CD4-positive, alpha-beta memory T cell (primary cell): ENCODE measurements at regions not wholly inside any gene's neighbourhood (a gene's known extent, or its start where the extent isn't known, plus 50 kb on each side); places are given as distances from the start of the nearest gene placed in this dataset.
"Not testable (repeated sequence)": the region's sequence is repeated elsewhere in the genome, so short reads cannot be mapped to it uniquely, and the experiment has no call there.

Experiments used
- CTCF ChIA-PET: fragments of 350-600 bp; sonication (Branson Sonifier 250); formaldehyde crosslinking; loops from one replicate; lab custom pipeline; 2021; ENCODE audit warnings: inconsistent platforms; ENCODE audit not compliant: partially characterized antibody; lab: Charles Lee
- POLR2A ChIA-PET: fragments of 350-600 bp; sonication (Branson Sonifier 250); formaldehyde crosslinking; loops from one replicate; lab custom pipeline; 2021; ENCODE audit not compliant: partially characterized antibody; lab: Charles Lee
- DNase-seq, 5 donors: peaks; one replicate each; pipeline versions ENCODE4 v3.0.0 to v3.0.0-alpha.2; 2020 to 2022; ENCODE audit warnings: mixed read lengths in 1 of 5
- H3K27ac ChIP-seq: one replicate; pipeline ENCODE4 v1.7.0; 2013; ENCODE audit warnings: low read depth, low read length
- H3K27me3 ChIP-seq: 2 replicates; pipeline ENCODE4 v1.7.0; 2013; ENCODE audit warnings: mild to moderate bottlenecking, low read length, moderate library complexity; ENCODE audit not compliant: insufficient read depth
- H3K36me3 ChIP-seq: 2 replicates; pipeline ENCODE4 v1.7.0; 2013; ENCODE audit warnings: mild to moderate bottlenecking, low read length, moderate library complexity; ENCODE audit not compliant: insufficient read depth
- H3K4me1 ChIP-seq: 2 replicates; pipeline ENCODE4 v1.7.0; 2013; ENCODE audit warnings: mild to moderate bottlenecking, low read length, moderate library complexity; ENCODE audit not compliant: insufficient read depth
- H3K4me3 ChIP-seq, 2 donors: one replicate each; pipeline ENCODE4 v1.7.0; 2013; ENCODE audit warnings: low read length in 2 of 2, mild to moderate bottlenecking in 1 of 2
- H3K9me3 ChIP-seq, 2 donors: one replicate each; pipeline ENCODE4 v1.7.0; 2013; ENCODE audit warnings: low read length in 2 of 2, control low read depth in 1 of 2; ENCODE audit not compliant: control insufficient read depth in 1 of 2
- H3K27ac Mint-ChIP-seq, 7 donors: one replicate each; pipeline ENCODE4 v1.8.0; 2020 to 2021; ENCODE audit warnings: mixed read lengths in 7 of 7, mild to moderate bottlenecking in 6 of 7, inconsistent platforms in 3 of 7, moderate library complexity in 3 of 7
- H3K27me3 Mint-ChIP-seq, 2 donors: one replicate each; pipeline ENCODE4 v1.8.0; 2020 to 2021; ENCODE audit warnings: mixed read lengths in 2 of 2
- H3K36me3 Mint-ChIP-seq, 2 donors: one replicate each; pipeline ENCODE4 v1.8.0; 2020 to 2021; ENCODE audit warnings: mixed read lengths in 2 of 2, inconsistent platforms in 1 of 2, mild to moderate bottlenecking in 1 of 2
- H3K4me1 Mint-ChIP-seq, 4 donors: one replicate each; pipeline ENCODE4 v1.8.0; 2020 to 2021; ENCODE audit warnings: mixed read lengths in 4 of 4, mild to moderate bottlenecking in 1 of 4
- H3K4me3 Mint-ChIP-seq, 8 donors: one replicate each; pipeline ENCODE4 v1.8.0; 2020 to 2021; ENCODE audit warnings: mixed read lengths in 8 of 8, mild to moderate bottlenecking in 7 of 8, moderate library complexity in 6 of 8, inconsistent platforms in 3 of 8
- H3K9me3 Mint-ChIP-seq, 8 donors: one replicate each; pipeline ENCODE4 v1.8.0; 2020 to 2021; ENCODE audit warnings: mixed read lengths in 8 of 8, mild to moderate bottlenecking in 5 of 8, inconsistent platforms in 3 of 8, moderate library complexity in 1 of 8
- intact Hi-C: fragments of 100-400 bp; cut with micrococcal nuclease; formaldehyde crosslinking; loops from one replicate; pipeline ENCODE4 v1.15.1; 2023

- H3K4me3 ChIP-seq, result no peak overlapping the region
- no peaks in the 10 kb centered on the region for H3K36me3 ChIP-seq
- peaks cover 0 to 5% (median 3%) of the 10 kb centered on the region in 8 donors for H3K9me3 Mint-ChIP-seq
- peaks cover 13 to 25% of the 10 kb centered on the region in 2 donors for H3K27me3 Mint-ChIP-seq
- no peaks in the 10 kb centered on the region for H3K27me3 ChIP-seq
- peaks cover 3% of the 10 kb centered on the region for H3K4me1 ChIP-seq
- POLR2A ChIA-PET, result no interaction called here
- no peak overlapping the region for H3K27ac Mint-ChIP-seq
- no peaks in the 10 kb centered on the region for H3K36me3 Mint-ChIP-seq
- H3K9me3 ChIP-seq, result no peaks in the 10 kb centered on the region
- no peak overlapping the region for H3K4me3 Mint-ChIP-seq
- H3K27ac ChIP-seq, result no peak overlapping the region
- H3K4me1 Mint-ChIP-seq, result peaks cover 0 to 9% (median 9%) of the 10 kb centered on the region in 4 donors
- intact Hi-C loops, result no loop called here
- no peak for DNase-seq
- CTCF ChIA-PET, result no interaction called here
Measured at GRCh38 chr15:62858343-62858742, 184.2 kb upstream of the TPM1 start.

DNA sequence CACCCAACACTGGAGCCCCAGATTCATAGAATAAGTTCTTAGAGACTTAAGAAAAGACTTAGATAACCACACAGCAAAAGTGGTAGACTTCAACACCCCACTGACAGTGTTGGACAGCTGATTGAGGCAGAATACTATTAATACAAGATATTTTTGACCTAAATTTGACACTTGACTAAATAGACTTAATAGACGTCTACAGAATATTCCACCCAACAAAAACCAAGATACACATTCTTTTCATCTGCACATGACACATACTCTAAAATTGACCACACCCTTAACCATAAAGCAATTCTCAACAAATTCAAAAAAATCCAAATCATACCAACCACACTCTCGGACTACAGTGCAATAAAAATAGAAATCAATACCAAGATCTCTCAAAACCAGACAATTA is 179.8 kb upstream of the TPM1 start:
- no peaks in the 10 kb centered on the region for H3K27me3 ChIP-seq
- DNase-seq, result no peak
- Mint-ChIP-seq H3K36me3 (no peaks in the 10 kb centered on the region), H3K9me3 (peaks cover 0 to 7% (median 3%) of the 10 kb centered on the region in 8 donors), H3K27me3 (peaks cover 9 to 10% of the 10 kb centered on the region in 2 donors), H3K4me1 (peaks cover 0 to 2% (median under 1%) of the 10 kb centered on the region in 4 donors), H3K27ac (no peak overlapping the region), H3K4me3 (no peak overlapping the region)
- no peak overlapping the region for H3K4me3 ChIP-seq
- intact Hi-C loops, result no loop called here
- H3K4me1 ChIP-seq, result peaks cover under 1% of the 10 kb centered on the region
- ChIA-PET POLR2A (no interaction called here), CTCF (no interaction called here)
- H3K27ac ChIP-seq, result no peak overlapping the region
- no peaks in the 10 kb centered on the region for H3K36me3 ChIP-seq
- no peaks in the 10 kb centered on the region for H3K9me3 ChIP-seq

GRCh38 chr15:62866366-62866765 is 176.2 kb upstream of the TPM1 start:
- H3K9me3 ChIP-seq, result no peaks in the 10 kb centered on the region
- H3K4me1 ChIP-seq, result no peaks in the 10 kb centered on the region
- intact Hi-C loops, result no loop called here
- H3K27me3 ChIP-seq, result no peaks in the 10 kb centered on the region
- Mint-ChIP-seq H3K36me3 (no peaks in the 10 kb centered on the region), H3K27ac (no peak overlapping the region), H3K9me3 (peaks cover 0 to 9% (median 0%) of the 10 kb centered on the region in 8 donors), H3K4me3 (no peak overlapping the region), H3K4me1 (no peaks in the 10 kb centered on the region), H3K27me3 (peaks cover 0 to 1% of the 10 kb centered on the region in 2 donors)
- H3K36me3 ChIP-seq, result no peaks in the 10 kb centered on the region
- no peak for DNase-seq
- ChIA-PET CTCF (no interaction called here), POLR2A (no interaction called here)
- H3K4me3 ChIP-seq, result no peak overlapping the region
- no peak overlapping the region for H3K27ac ChIP-seq

DNA sequence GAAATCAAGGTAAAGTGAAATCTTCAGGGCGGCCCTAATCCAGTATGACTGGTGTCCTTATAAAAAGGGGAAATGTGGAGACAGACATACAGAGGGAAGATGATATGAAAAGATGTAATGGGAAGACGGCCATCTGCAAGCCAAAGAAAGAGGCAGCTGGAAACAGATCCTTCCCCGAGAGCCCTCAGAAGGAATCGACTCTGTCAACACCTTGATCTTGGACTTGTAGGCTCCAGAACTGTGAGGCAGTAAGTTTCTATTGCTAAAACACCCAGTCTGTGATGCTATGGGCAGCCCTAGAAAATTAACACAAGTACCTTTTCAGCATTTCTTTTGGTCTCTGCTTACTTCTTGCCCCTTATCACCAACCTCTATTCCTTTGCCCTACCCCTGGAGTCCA is 174.7 kb upstream of the TPM1 start:
- Mint-ChIP-seq H3K4me3 (no peak overlapping the region), H3K27ac (no peak overlapping the region), H3K36me3 (no peaks in the 10 kb centered on the region), H3K4me1 (no peaks in the 10 kb centered on the region), H3K27me3 (peaks cover 0 to 1% of the 10 kb centered on the region in 2 donors), H3K9me3 (peaks cover 0 to 8% (median 0%) of the 10 kb centered on the region in 8 donors)
- Histone ChIP-seq H3K27me3 (no peaks in the 10 kb centered on the region), H3K36me3 (no peaks in the 10 kb centered on the region), H3K4me3 (no peak overlapping the region), H3K4me1 (no peaks in the 10 kb centered on the region), H3K27ac (no peak overlapping the region), H3K9me3 (no peaks in the 10 kb centered on the region)
- intact Hi-C loops, result no loop called here
- ChIA-PET CTCF (no interaction called here), POLR2A (no interaction called here)
- no peak for DNase-seq

DNA sequence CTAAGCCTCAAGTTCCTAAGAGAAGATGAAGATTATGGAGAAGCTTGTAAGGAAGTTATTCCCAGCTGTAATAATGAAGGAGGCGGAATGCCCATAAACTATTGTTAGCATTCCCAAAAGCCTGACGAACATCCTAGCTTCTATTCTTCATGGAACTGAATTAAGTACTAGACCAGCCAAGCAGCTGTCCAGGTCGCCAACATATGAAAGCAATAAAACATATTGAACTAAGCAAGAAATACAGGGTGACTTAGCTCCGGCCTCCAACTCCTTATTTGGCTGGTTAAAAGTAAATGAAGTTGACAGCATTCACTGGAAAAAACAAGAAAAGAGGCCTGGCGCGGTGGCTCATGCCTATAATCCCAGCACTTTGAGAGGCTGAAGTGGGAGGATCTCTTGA is 174.0 kb upstream of the TPM1 start:
- CTCF ChIA-PET, result no interaction called here
- no peak overlapping the region for H3K4me3 ChIP-seq
- no peaks in the 10 kb centered on the region for H3K9me3 ChIP-seq
- Mint-ChIP-seq H3K27ac (no peak overlapping the region), H3K4me3 (no peak overlapping the region), H3K9me3 (peaks cover 0 to 7% (median 0%) of the 10 kb centered on the region in 8 donors), H3K4me1 (no peaks in the 10 kb centered on the region), H3K36me3 (no peaks in the 10 kb centered on the region), H3K27me3 (peaks cover 0 to 1% of the 10 kb centered on the region in 2 donors)
- no peaks in the 10 kb centered on the region for H3K27me3 ChIP-seq
- no peaks in the 10 kb centered on the region for H3K36me3 ChIP-seq
- no peak for DNase-seq
- POLR2A ChIA-PET, result no interaction called here
- intact Hi-C loops, result no loop called here
- no peaks in the 10 kb centered on the region for H3K4me1 ChIP-seq
- no peak overlapping the region for H3K27ac ChIP-seq

DNA sequence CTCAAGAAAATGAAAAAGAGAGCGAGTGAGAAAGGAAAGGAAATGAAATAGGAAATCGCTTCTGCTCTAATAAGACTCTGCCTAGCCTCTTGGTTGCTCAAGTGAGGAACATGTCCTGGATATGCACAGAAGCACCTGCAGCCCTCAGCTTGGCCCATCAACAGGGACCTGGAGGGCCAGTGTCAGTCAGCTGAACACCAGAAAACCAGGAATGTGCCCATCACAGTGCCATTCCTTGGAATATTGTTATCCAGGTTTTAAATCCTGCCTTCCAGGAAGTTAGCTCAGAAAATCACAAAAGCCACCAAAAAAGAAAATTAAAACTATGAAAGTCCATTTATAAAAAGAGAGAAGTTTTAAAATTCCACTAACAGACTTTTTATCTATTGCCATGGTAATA is 173.4 kb upstream of the TPM1 start:
- Mint-ChIP-seq H3K27me3 (peaks cover 1 to 2% of the 10 kb centered on the region in 2 donors), H3K4me1 (no peaks in the 10 kb centered on the region), H3K4me3 (no peak overlapping the region), H3K36me3 (no peaks in the 10 kb centered on the region), H3K27ac (no peak overlapping the region), H3K9me3 (peaks cover 0 to 7% (median 0%) of the 10 kb centered on the region in 8 donors)
- intact Hi-C loops, result no loop called here
- Histone ChIP-seq H3K9me3 (no peaks in the 10 kb centered on the region), H3K36me3 (no peaks in the 10 kb centered on the region), H3K4me3 (no peak overlapping the region), H3K4me1 (no peaks in the 10 kb centered on the region), H3K27ac (no peak overlapping the region), H3K27me3 (no peaks in the 10 kb centered on the region)
- CTCF ChIA-PET, result no interaction called here
- no peak for DNase-seq
- POLR2A ChIA-PET, result no interaction called here

DNA sequence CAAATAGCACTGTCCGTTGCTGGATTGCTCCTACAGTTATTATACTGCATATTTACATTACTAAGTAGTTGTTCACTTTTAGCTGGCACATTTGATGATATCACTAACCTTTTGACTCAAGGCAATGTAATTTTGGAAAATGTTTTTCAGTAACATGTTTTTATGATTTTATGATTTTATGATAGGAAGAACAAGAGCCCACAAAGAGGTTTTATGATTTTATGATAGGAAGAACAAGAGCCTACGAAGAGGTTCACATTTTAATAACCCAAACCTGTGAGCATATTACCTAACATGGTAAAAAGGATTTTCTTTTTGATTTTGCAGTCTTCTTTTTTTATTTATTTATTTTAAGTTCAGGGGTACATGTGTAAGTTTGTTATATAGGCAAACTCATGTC is 172.3 kb upstream of the TPM1 start:
- intact Hi-C loops, result no loop called here
- H3K36me3 Mint-ChIP-seq, result no peaks in the 10 kb centered on the region

GRCh38 chr15:62870701-62871100 is 171.8 kb upstream of the TPM1 start:
- H3K4me3 Mint-ChIP-seq, intact Hi-C loops, H3K36me3 Mint-ChIP-seq, H3K27ac ChIP-seq, H3K9me3 ChIP-seq, H3K4me1 Mint-ChIP-seq, H3K36me3 ChIP-seq, POLR2A ChIA-PET, DNase-seq, H3K27me3 ChIP-seq, CTCF ChIA-PET, H3K9me3 Mint-ChIP-seq, H3K27ac Mint-ChIP-seq, H3K27me3 Mint-ChIP-seq, H3K4me3 ChIP-seq, H3K4me1 ChIP-seq: not testable (repeated sequence)

More for the DNA sequence above, 172.3 kb upstream of the TPM1 start:
- CTCF ChIA-PET, result no interaction called here
- POLR2A ChIA-PET, result no interaction called here
- Histone ChIP-seq H3K27me3 (no peaks in the 10 kb centered on the region), H3K27ac (no peak overlapping the region), H3K36me3 (no peaks in the 10 kb centered on the region), H3K9me3 (no peaks in the 10 kb centered on the region), H3K4me1 (no peaks in the 10 kb centered on the region), H3K4me3 (no peak overlapping the region)
- H3K4me1 Mint-ChIP-seq, result no peaks in the 10 kb centered on the region
- peaks cover 0 to 3% of the 10 kb centered on the region in 2 donors for H3K27me3 Mint-ChIP-seq
- no peak overlapping the region for H3K27ac Mint-ChIP-seq
- no peak for DNase-seq
- H3K9me3 Mint-ChIP-seq, result peaks cover 0 to 7% (median 0%) of the 10 kb centered on the region in 8 donors
- no peak overlapping the region for H3K4me3 Mint-ChIP-seq
